OCI-LY3 (cell line): ENCODE measurements at regions not wholly inside any gene's neighbourhood (a gene's known extent, or its start where the extent isn't known, plus 50 kb on each side); places are given as distances from the start of the nearest gene placed in this dataset.

Experiments used
- H2AFZ ChIP-seq: fragments of 200-600, 300-600 bp; shearing (Covaris generic); 2 replicates; pipeline ENCODE4 v1.6.0; 2014; ENCODE audit warnings: antibody characterized with exemption, low read depth, low read length
- H3K27ac ChIP-seq: fragments of 200-600, 300-600 bp; sonication (generic); 2 replicates; pipeline ENCODE4 v1.5.1; 2014; ENCODE audit warnings: mild to moderate bottlenecking, low read length, moderate library complexity, mixed read lengths
- H3K27me3 ChIP-seq: fragments of 200-600, 300-600 bp; sonication (generic); 2 replicates; pipeline ENCODE4 v1.6.1; 2014; ENCODE audit warnings: low read depth, low read length, mixed read lengths
- H3K36me3 ChIP-seq: fragments of 200-600, 300-600 bp; sonication (generic); replicated peaks from 2 replicates; pipeline ENCODE3; 2014; ENCODE audit warnings: low read depth, low read length, mixed read lengths
- H3K4me1 ChIP-seq: fragments of 300-600, 200-600 bp; sonication (generic); 2 replicates; pipeline ENCODE4 v1.6.1; 2014; ENCODE audit warnings: low read length, mixed read lengths
- H3K4me2 ChIP-seq: fragments of 200-600, 300-600 bp; sonication (generic); 2 replicates; pipeline ENCODE4 v1.6.1; 2014; ENCODE audit warnings: low read length, mixed read lengths
- H3K4me3 ChIP-seq: fragments of 300-600, 200-600 bp; sonication (generic); 2 replicates; pipeline ENCODE4 v1.5.1; 2014; ENCODE audit warnings: antibody characterized with exemption, mild to moderate bottlenecking, low read length, moderate library complexity
- H3K79me2 ChIP-seq: fragments of 300-600, 200-600 bp; shearing (Covaris generic); 2 replicates; pipeline ENCODE4 v1.6.1; 2014; ENCODE audit warnings: mild to moderate bottlenecking, low read length, mixed read lengths
- H3K9ac ChIP-seq: fragments of 300-600, 200-600 bp; shearing (Covaris generic); 2 replicates; pipeline ENCODE4 v1.6.0; 2014; ENCODE audit warnings: mild to moderate bottlenecking, low read length, moderate library complexity
- H3K9me3 ChIP-seq: fragments of 200-600, 300-600 bp; shearing (Covaris generic); 2 replicates; pipeline ENCODE4 v1.6.1; 2014; ENCODE audit warnings: low read length, mixed read lengths; ENCODE audit not compliant: insufficient read depth
- H4K20me1 ChIP-seq: fragments of 200-600, 300-600 bp; sonication (generic); 2 replicates; pipeline ENCODE4 v1.6.1; 2016; ENCODE audit warnings: low read length, mixed read lengths; ENCODE audit not compliant: insufficient read depth
- EZH2phosphoT487 ChIP-seq: fragments of 200-600 bp; shearing (Covaris generic); IDR thresholded peaks from 2 replicates; pipeline ENCODE4 v1.6.1; 2018; ENCODE audit warnings: antibody characterized with exemption, mixed run types, low read depth
- TF ChIP-seq, protein P1 (sequence below): fragments of 200-600, 300-600 bp; sonication (generic); IDR thresholded peaks from 2 replicates; pipeline ENCODE4 v1.5.1; 2014; ENCODE audit warnings: antibody characterized with exemption, low read length, low read depth

DNA sequence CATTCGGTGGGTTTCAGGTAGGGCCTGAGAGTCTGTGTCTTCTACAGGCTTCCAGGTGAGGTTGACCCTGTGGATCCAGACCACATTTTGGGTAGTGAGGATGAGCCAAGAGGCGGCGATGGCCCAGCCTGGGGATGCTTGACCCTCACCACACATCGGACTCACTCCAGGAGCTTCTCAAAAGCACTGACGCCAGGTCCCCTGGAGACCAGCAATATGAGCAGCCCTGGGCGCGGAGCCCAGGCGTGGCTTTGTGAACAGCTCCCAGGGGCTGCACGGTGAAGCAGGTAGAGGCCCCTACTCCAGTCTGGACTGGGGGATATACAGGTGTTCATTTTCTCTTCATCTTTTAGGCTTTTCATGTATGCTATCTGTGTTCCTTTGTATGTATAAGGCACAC is 139.7 kb upstream of the PCBD1 start:
- Histone ChIP-seq H3K4me2 (no peak overlapping the region), H3K27me3 (no peaks in the 10 kb centered on the region), H3K79me2 (no peaks in the 10 kb centered on the region), H3K4me3 (no peak overlapping the region), H4K20me1 (no peaks in the 10 kb centered on the region), H3K9ac (no peak overlapping the region), H3K36me3 (no peaks in the 10 kb centered on the region), H3K4me1 (no peaks in the 10 kb centered on the region), H2AFZ (no peak overlapping the region), H3K27ac (no peak overlapping the region), H3K9me3 (no peaks in the 10 kb centered on the region)
- no peak for TF ChIP-seq EZH2phosphoT487
- TF ChIP-seq, protein P1, sequence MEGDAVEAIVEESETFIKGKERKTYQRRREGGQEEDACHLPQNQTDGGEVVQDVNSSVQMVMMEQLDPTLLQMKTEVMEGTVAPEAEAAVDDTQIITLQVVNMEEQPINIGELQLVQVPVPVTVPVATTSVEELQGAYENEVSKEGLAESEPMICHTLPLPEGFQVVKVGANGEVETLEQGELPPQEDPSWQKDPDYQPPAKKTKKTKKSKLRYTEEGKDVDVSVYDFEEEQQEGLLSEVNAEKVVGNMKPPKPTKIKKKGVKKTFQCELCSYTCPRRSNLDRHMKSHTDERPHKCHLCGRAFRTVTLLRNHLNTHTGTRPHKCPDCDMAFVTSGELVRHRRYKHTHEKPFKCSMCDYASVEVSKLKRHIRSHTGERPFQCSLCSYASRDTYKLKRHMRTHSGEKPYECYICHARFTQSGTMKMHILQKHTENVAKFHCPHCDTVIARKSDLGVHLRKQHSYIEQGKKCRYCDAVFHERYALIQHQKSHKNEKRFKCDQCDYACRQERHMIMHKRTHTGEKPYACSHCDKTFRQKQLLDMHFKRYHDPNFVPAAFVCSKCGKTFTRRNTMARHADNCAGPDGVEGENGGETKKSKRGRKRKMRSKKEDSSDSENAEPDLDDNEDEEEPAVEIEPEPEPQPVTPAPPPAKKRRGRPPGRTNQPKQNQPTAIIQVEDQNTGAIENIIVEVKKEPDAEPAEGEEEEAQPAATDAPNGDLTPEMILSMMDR: no peak

DNA sequence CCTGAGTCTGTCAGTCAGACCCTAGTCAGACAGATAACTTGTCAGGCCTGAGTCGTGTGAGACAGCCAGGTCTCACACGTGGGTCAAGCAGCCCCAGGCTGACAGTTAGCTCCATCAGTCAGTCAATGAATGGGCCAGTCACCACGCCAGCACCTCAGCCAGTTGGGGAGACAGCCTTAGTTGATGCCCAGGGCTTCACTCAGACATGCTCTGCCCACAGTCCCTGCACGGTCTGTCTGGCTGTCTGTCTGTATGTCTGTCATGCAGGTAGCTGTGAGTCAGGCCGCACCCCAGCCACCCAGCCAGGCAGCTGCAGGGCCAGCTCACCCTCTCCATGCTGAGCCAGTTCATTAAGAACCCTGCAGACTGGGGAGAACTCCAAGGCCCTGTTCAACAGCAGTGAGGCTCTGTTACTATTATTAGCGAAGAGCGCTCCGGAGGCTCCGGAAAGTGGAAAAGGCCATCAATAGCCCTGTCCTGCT is 141.1 kb upstream of the PCBD1 start:
- no peaks in the 10 kb centered on the region for H3K9me3 ChIP-seq
- no peak for TF ChIP-seq EZH2phosphoT487
- TF ChIP-seq, protein P1: no peak
- H2AFZ ChIP-seq: no peak overlapping the region
- no peaks in the 10 kb centered on the region for H3K4me1 ChIP-seq
- no peak overlapping the region for H3K9ac ChIP-seq
- no peaks in the 10 kb centered on the region for H3K27me3 ChIP-seq
- no peaks in the 10 kb centered on the region for H3K36me3 ChIP-seq
- H4K20me1 ChIP-seq: no peaks in the 10 kb centered on the region
- H3K4me2 ChIP-seq: no peak overlapping the region
- H3K4me3 ChIP-seq: no peak overlapping the region
- no peaks in the 10 kb centered on the region for H3K79me2 ChIP-seq
- H3K27ac ChIP-seq: no peak overlapping the region

DNA sequence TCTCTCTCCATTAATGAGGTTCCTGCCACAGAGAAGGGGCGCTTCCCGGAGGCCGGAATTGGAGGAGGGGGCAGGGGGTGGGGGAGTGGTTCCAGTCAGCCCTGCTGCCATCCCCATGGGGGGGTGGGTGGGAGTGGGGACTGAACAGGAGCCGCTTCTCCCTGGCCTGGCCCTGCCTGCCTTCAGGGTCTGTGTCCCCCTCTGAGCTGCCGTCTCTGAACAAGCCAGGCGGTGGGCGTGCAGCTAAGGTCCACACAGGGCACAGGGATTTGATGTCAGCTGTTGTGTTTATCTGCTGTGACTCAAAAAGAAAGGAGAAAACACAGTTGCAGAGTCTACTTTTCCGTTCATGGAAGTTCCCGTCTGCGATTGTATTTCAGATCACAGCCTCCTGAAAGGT is 141.5 kb upstream of the PCBD1 start:
- TF ChIP-seq, protein P1: no peak
- no peak for TF ChIP-seq EZH2phosphoT487
- H3K4me3 ChIP-seq: no peak overlapping the region
- H3K79me2 ChIP-seq: no peaks in the 10 kb centered on the region
- no peak overlapping the region for H3K4me2 ChIP-seq
- H2AFZ ChIP-seq: no peak overlapping the region
- no peaks in the 10 kb centered on the region for H3K36me3 ChIP-seq
- H3K27ac ChIP-seq: no peak overlapping the region
- no peaks in the 10 kb centered on the region for H4K20me1 ChIP-seq
- no peaks in the 10 kb centered on the region for H3K9me3 ChIP-seq
- H3K9ac ChIP-seq: no peak overlapping the region
- no peaks in the 10 kb centered on the region for H3K27me3 ChIP-seq
- H3K4me1 ChIP-seq: no peaks in the 10 kb centered on the region

DNA sequence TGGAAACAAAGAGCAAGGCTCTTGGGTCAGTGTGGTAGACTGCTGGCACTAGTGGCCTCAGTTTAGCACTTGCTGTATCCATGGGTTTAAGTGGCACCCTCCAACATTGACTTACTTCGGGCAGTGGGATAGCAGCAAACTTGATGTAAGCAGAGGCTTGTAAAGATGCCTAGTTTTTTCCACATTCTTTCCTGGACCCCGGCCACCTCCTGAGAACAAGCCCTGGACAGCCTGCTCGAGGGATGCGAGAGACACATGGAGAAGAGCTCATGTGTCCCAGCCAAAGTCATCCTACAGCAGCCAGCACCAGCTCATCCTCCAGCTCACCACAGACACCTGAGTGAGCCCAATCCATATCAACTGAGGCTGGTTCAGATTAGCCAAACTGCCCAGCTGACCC is 142.7 kb upstream of the PCBD1 start:
- no peaks in the 10 kb centered on the region for H3K36me3 ChIP-seq
- no peak for TF ChIP-seq EZH2phosphoT487
- TF ChIP-seq, protein P1: no peak
- no peaks in the 10 kb centered on the region for H3K9me3 ChIP-seq
- no peak overlapping the region for H3K4me3 ChIP-seq
- H3K9ac ChIP-seq: no peak overlapping the region
- H4K20me1 ChIP-seq: no peaks in the 10 kb centered on the region
- H2AFZ ChIP-seq: no peak overlapping the region
- no peak overlapping the region for H3K27ac ChIP-seq
- H3K4me2 ChIP-seq: no peak overlapping the region
- no peaks in the 10 kb centered on the region for H3K27me3 ChIP-seq
- no peaks in the 10 kb centered on the region for H3K4me1 ChIP-seq
- no peaks in the 10 kb centered on the region for H3K79me2 ChIP-seq
